Activated CD8-positive, alpha-beta memory T cell treated with anti-CD3 and anti-CD28 coated beads for 1 hour (primary cell): ENCODE measurements at regions not wholly inside any gene's neighbourhood (a gene's known extent, or its start where the extent isn't known, plus 50 kb on each side); places are given as distances from the start of the nearest gene placed in this dataset.

ENCODE experiments used
- DNase-seq, 2 donors: peaks; one replicate each; pipeline ENCODE4 v3.0.0-alpha.2; 2020; ENCODE audit warnings: low read depth in 1 of 2; ENCODE audit errors: extremely low read depth in 1 of 2

- no peak for DNase-seq
Measured at GRCh38 chr15:93185796-93186195, 96.8 kb upstream of the RGMA start.

- no peak for DNase-seq
Measured at GRCh38 chr15:93182703-93183205, 93.7 kb upstream of the RGMA start.

- no peak for DNase-seq
Measured at GRCh38 chr15:93180656-93181055, 91.6 kb upstream of the RGMA start.

- no peak for DNase-seq
Measured at GRCh38 chr15:93180128-93180527, 91.1 kb upstream of the RGMA start.

GRCh38 chr15:93179700-93180102, 90.7 kb upstream of the RGMA start:
- DNase-seq, result no peak

- no peak for DNase-seq
Measured at GRCh38 chr15:93179072-93179471, 90.1 kb upstream of the RGMA start.

- no peak for DNase-seq
Measured at GRCh38 chr15:93178371-93178770, 89.4 kb upstream of the RGMA start.

- DNase-seq, result no peak
Measured at GRCh38 chr15:93176065-93176464, 87.1 kb upstream of the RGMA start.

GRCh38 chr15:93174836-93175235, 85.8 kb upstream of the RGMA start:
- no peak for DNase-seq

- no peak for DNase-seq
Measured at GRCh38 chr15:93173369-93173768, 84.4 kb upstream of the RGMA start.

GRCh38 chr15:93171476-93171875, 82.5 kb upstream of the RGMA start:
- DNase-seq, result no peak

GRCh38 chr15:93170329-93170728, 81.3 kb upstream of the RGMA start:
- DNase-seq, result no peak

- no peak for DNase-seq
Measured at GRCh38 chr15:93168910-93169309, 79.9 kb upstream of the RGMA start.

- no peak for DNase-seq
Measured at GRCh38 chr15:93167291-93167690, 78.3 kb upstream of the RGMA start.

- DNase-seq, result no peak
Measured at GRCh38 chr15:93166675-93167074, 77.7 kb upstream of the RGMA start.

GRCh38 chr15:93165734-93166470, 76.9 kb upstream of the RGMA start:
- DNase-seq, result no peak

GRCh38 chr15:93164409-93164808, 75.4 kb upstream of the RGMA start:
- DNase-seq, result no peak

- no peak for DNase-seq
Measured at GRCh38 chr15:93162560-93162959, 73.5 kb upstream of the RGMA start.

GRCh38 chr15:93159930-93160329, 70.9 kb upstream of the RGMA start:
- no peak for DNase-seq

GRCh38 chr15:93158097-93158900, 69.3 kb upstream of the RGMA start:
- DNase-seq, result no peak

GRCh38 chr15:93154666-93155065, 65.7 kb upstream of the RGMA start:
- DNase-seq, result no peak

GRCh38 chr15:93152951-93153350, 63.9 kb upstream of the RGMA start:
- DNase-seq, result no peak
